GM12873 (cell line): ENCODE measurements at regions not wholly inside any gene's neighbourhood (a gene's known extent, or its start where the extent isn't known, plus 50 kb on each side); places are given as distances from the start of the nearest gene placed in this dataset.

Experiments
- CTCF ChIP-seq: IDR thresholded peaks from 2 replicates; pipeline ENCODE4 v1.5.1; 2012; ENCODE audit warnings: low read depth, mild to moderate bottlenecking, moderate library complexity, low read length, control low read depth; ENCODE audit not compliant: insufficient read depth; ENCODE audit errors: missing control alignments

- no peak for TF ChIP-seq CTCF
Observed at GRCh38 chr1:22196041-22196440, 53.1 kb upstream of the WNT4 start.

GRCh38 chr1:22196641-22197040, 53.7 kb upstream of the WNT4 start:
- no peak for TF ChIP-seq CTCF

- no peak for TF ChIP-seq CTCF
Observed at GRCh38 chr1:22197644-22198043, 54.7 kb upstream of the WNT4 start.

GRCh38 chr1:22201023-22201422, 58.1 kb upstream of the WNT4 start:
- TF ChIP-seq CTCF, result no peak

- no peak for TF ChIP-seq CTCF
Observed at GRCh38 chr1:22203335-22203734, 60.4 kb upstream of the WNT4 start.

- no peak for TF ChIP-seq CTCF
Observed at GRCh38 chr1:22204057-22204840, 61.4 kb upstream of the WNT4 start.

GRCh38 chr1:22204989-22205913, 62.4 kb upstream of the WNT4 start:
- TF ChIP-seq CTCF, result no peak
